ENCODE measurements at regions not wholly inside any gene's neighbourhood (a gene's known extent, or its start where the extent isn't known, plus 50 kb on each side); places are given as distances from the start of the nearest gene placed in this dataset.

GRCh38 chr3:109922856-109923255 lies 585.5 kb upstream of the DPPA4 start:
- no peak for DNase-seq (ENCODE audit: low read depth)
- H3K4me3 ChIP-seq (ENCODE audit: control insufficient read depth, low read depth, low read length), result no peak overlapping the region
- no peak for TF ChIP-seq CTCF (IDR thresholded peaks at IDR 0.05; ENCODE audit: control insufficient read depth, insufficient read depth, low read depth, low read length, missing control alignments)

GRCh38 chr3:109923431-109923830 lies 586.1 kb upstream of the DPPA4 start:
- no peak overlapping the region for H3K4me3 ChIP-seq (ENCODE audit: control insufficient read depth, low read depth, low read length)
- no peak for DNase-seq (ENCODE audit: low read depth)
- no peak for TF ChIP-seq CTCF (IDR thresholded peaks at IDR 0.05; ENCODE audit: control insufficient read depth, insufficient read depth, low read depth, low read length, missing control alignments)

- H3K4me3 ChIP-seq (ENCODE audit: control insufficient read depth, low read depth, low read length), result no peak overlapping the region
- no peak for DNase-seq (ENCODE audit: low read depth)
- TF ChIP-seq CTCF (IDR thresholded peaks at IDR 0.05; ENCODE audit: control insufficient read depth, insufficient read depth, low read depth, low read length, missing control alignments), result no peak
Observed at GRCh38 chr3:109924196-109924595, 586.9 kb upstream of the DPPA4 start.

GRCh38 chr3:109926376-109926775 lies 589.0 kb upstream of the DPPA4 start:
- no peak for TF ChIP-seq CTCF (IDR thresholded peaks at IDR 0.05; ENCODE audit: control insufficient read depth, insufficient read depth, low read depth, low read length, missing control alignments)
- H3K4me3 ChIP-seq (ENCODE audit: control insufficient read depth, low read depth, low read length), result no peak overlapping the region
- DNase-seq (ENCODE audit: low read depth), result no peak

- TF ChIP-seq CTCF (IDR thresholded peaks at IDR 0.05; ENCODE audit: control insufficient read depth, insufficient read depth, low read depth, low read length, missing control alignments), result no peak
- H3K4me3 ChIP-seq (ENCODE audit: control insufficient read depth, low read depth, low read length), result no peak overlapping the region
- DNase-seq (ENCODE audit: low read depth), result peak; percentile 86
Observed at GRCh38 chr3:109927161-109927560, 589.8 kb upstream of the DPPA4 start.

- no peak overlapping the region for H3K4me3 ChIP-seq (ENCODE audit: control insufficient read depth, low read depth, low read length)
- TF ChIP-seq CTCF (IDR thresholded peaks at IDR 0.05; ENCODE audit: control insufficient read depth, insufficient read depth, low read depth, low read length, missing control alignments), result no peak
- no peak for DNase-seq (ENCODE audit: low read depth)
Observed at GRCh38 chr3:109927726-109928125, 590.4 kb upstream of the DPPA4 start.

- no peak overlapping the region for H3K4me3 ChIP-seq (ENCODE audit: control insufficient read depth, low read depth, low read length)
- no peak for DNase-seq (ENCODE audit: low read depth)
- TF ChIP-seq CTCF (IDR thresholded peaks at IDR 0.05; ENCODE audit: control insufficient read depth, insufficient read depth, low read depth, low read length, missing control alignments), result no peak
Observed at GRCh38 chr3:109930582-109930981, 593.2 kb upstream of the DPPA4 start.
